A549 (cell line): ENCODE measurements at regions not wholly inside any gene's neighbourhood (a gene's known extent, or its start where the extent isn't known, plus 50 kb on each side); places are given as distances from the start of the nearest gene placed in this dataset.

Source experiments
- ATAC-seq, 2 experiments: fragments of 200-7000 bp in 1 of 2; fragments of >200 bp in 1 of 2; cut with Nextera tagmentation in 1 of 2; cut with Tn5 transposase in 1 of 2; 3 replicates each; pipeline versions ENCODE4 v1.8.0 to v1.9.1; 2018 to 2020; ENCODE audit warnings: mild to moderate bottlenecking in 1 of 2, moderate library complexity in 1 of 2
- CTCF ChIA-PET: fragments of 300-600 bp; sonication (Branson Sonifier 250); formaldehyde crosslinking; extraction: SDS; loops from one replicate; lab custom pipeline; 2021; ENCODE audit warnings: antibody characterized with exemption, inconsistent platforms; lab: Yijun Ruan, JAX
- POLR2A ChIA-PET: fragments of 350-600 bp; formaldehyde crosslinking; extraction: SDS; loops from one replicate; lab custom pipeline; 2021; ENCODE audit warnings: antibody characterized with exemption, inconsistent platforms; lab: Yijun Ruan, JAX
- DNase-seq, 2 experiments: peaks; one replicate each; pipeline versions ENCODE4 v3.0.0 to v3.0.0-alpha.2; 2011 to 2016; ENCODE audit warnings: low read depth in 1 of 2, low spot score in 1 of 2
- FAIRE-seq: peaks from 2 replicates; lab custom pipeline; 2011; peaks lifted over from hg19 to GRCh38; lab: Jason Lieb, UNC
- H3K27ac ChIP-seq, 2 experiments: fragments of >200 bp; sonication (Bioruptor Twin); formaldehyde crosslinking; 3 replicates each; pipeline ENCODE4 v1.5.1; 2016 to 2017
- H3K4me1 ChIP-seq: fragments of >200 bp; sonication (Bioruptor Twin); formaldehyde crosslinking; 3 replicates; pipeline ENCODE4 v1.6.1; 2016
- H3K4me2 ChIP-seq: fragments of >200 bp; sonication (Bioruptor Twin); formaldehyde crosslinking; 3 replicates; pipeline ENCODE4 v1.6.1; 2016
- H3K4me3 ChIP-seq: fragments of >200 bp; sonication (Bioruptor Twin); formaldehyde crosslinking; 3 replicates; pipeline ENCODE4 v1.5.1; 2016
- H3K9me3 ChIP-seq: fragments of >200 bp; sonication (Bioruptor Twin); formaldehyde crosslinking; 3 replicates; pipeline ENCODE4 v1.6.1; 2016
- ATOH8 ChIP-seq: fragments of 250-450 bp; sonication (Bioruptor Pico); IDR thresholded peaks from 2 replicates; pipeline ENCODE4 v1.5.0; 2020; ENCODE audit warnings: low read depth, mild to moderate bottlenecking, moderate library complexity
- BHLHE40 ChIP-seq: IDR thresholded peaks from 2 replicates; pipeline ENCODE4 v1.6.1; 2012; ENCODE audit warnings: low read depth, low read length, inconsistent platforms
- CBX2 ChIP-seq: fragments of 200-600 bp; sonication (generic); IDR thresholded peaks from 2 replicates; pipeline ENCODE4 v1.6.1; 2016; ENCODE audit warnings: low read depth, mild to moderate bottlenecking, borderline replicate concordance
- CEBPB ChIP-seq, 2 experiments: fragments of >200 bp in 1 of 2; sonication (Bioruptor Twin) in 1 of 2; formaldehyde crosslinking in 1 of 2; IDR thresholded peaks; 2 replicates each; pipeline ENCODE4 v1.6.1; 2012 to 2016
- CHD2 ChIP-seq: fragments of 150-350 bp; IDR thresholded peaks from 2 replicates; pipeline ENCODE4 v1.6.1; 2014; ENCODE audit warnings: low read length; ENCODE audit not compliant: partially characterized antibody
- CHD4 ChIP-seq: fragments of 200-600 bp; sonication (generic); IDR thresholded peaks from 2 replicates; pipeline ENCODE4 v1.6.1; 2016; ENCODE audit warnings: antibody characterized with exemption, mild to moderate bottlenecking, borderline replicate concordance
- EP300 ChIP-seq, 2 experiments: fragments of >200 bp; sonication (Bioruptor Twin); formaldehyde crosslinking; IDR thresholded peaks; 2 replicates in 1 of 2; 3 replicates in 1 of 2; pipeline ENCODE4 v1.6.1; 2016 to 2017
- ESRRA ChIP-seq: fragments of 150-350 bp; IDR thresholded peaks from 2 replicates; pipeline ENCODE4 v1.6.1; 2014; ENCODE audit warnings: mild to moderate bottlenecking, low read length, borderline replicate concordance
- FOSB ChIP-seq: fragments of 250-450 bp; sonication (Bioruptor Pico); IDR thresholded peaks from 2 replicates; pipeline ENCODE4 v1.5.0; 2020; ENCODE audit warnings: mild to moderate bottlenecking, moderate library complexity
- FOXS1 ChIP-seq: fragments of 250-450 bp; sonication (Bioruptor Pico); IDR thresholded peaks from 2 replicates; pipeline ENCODE4 v1.5.0; 2020; ENCODE audit warnings: mild to moderate bottlenecking, moderate library complexity
- HOXB5 ChIP-seq: fragments of 250-450 bp; sonication (Bioruptor Pico); IDR thresholded peaks from 2 replicates; pipeline ENCODE4 v1.5.0; 2020; ENCODE audit warnings: mild to moderate bottlenecking, moderate library complexity
- JUN ChIP-seq, 2 experiments: fragments of >200 bp; sonication (Bioruptor Twin); formaldehyde crosslinking; IDR thresholded peaks; 2 replicates in 1 of 2; 3 replicates in 1 of 2; pipeline ENCODE4 v1.6.1; 2016 to 2017
- KDM5A ChIP-seq: fragments of 200-600 bp; sonication (generic); IDR thresholded peaks from 2 replicates; pipeline ENCODE4 v1.6.1; 2016; ENCODE audit warnings: antibody characterized with exemption, mild to moderate bottlenecking
- MAFK ChIP-seq: fragments of 450-650 bp; IDR thresholded peaks from 2 replicates; pipeline ENCODE4 v1.6.1; 2014; ENCODE audit not compliant: partially characterized antibody
- MYC ChIP-seq: IDR thresholded peaks from 2 replicates; pipeline ENCODE4 v1.6.1; 2012; ENCODE audit warnings: mild to moderate bottlenecking, inconsistent platforms, low read length, improper control_type of control experiment, borderline replicate concordance
- POLR2A ChIP-seq: IDR thresholded peaks from 2 replicates; pipeline ENCODE4 v1.6.1; 2012; ENCODE audit warnings: mild to moderate bottlenecking, low read length
- POLR2AphosphoS2 ChIP-seq: conservative IDR thresholded peaks from 2 replicates; pipeline ENCODE4 v1.6.1; 2012; ENCODE audit warnings: low read length, improper control_type of control experiment, inconsistent platforms
- RAD21 ChIP-seq, 2 experiments: fragments of >200 bp in 1 of 2; sonication (Bioruptor Twin) in 1 of 2; formaldehyde crosslinking in 1 of 2; IDR thresholded peaks in 1 of 2; conservative IDR thresholded peaks in 1 of 2; 2 replicates in 1 of 2; 3 replicates in 1 of 2; pipeline ENCODE4 v1.6.1; 2012 to 2018; ENCODE audit warnings: inconsistent platforms in 1 of 2
- RARB ChIP-seq: fragments of 250-450 bp; sonication (Bioruptor Pico); IDR thresholded peaks from 2 replicates; pipeline ENCODE4 v1.8.0; 2021; ENCODE audit warnings: mild to moderate bottlenecking, moderate library complexity
- RFX5 ChIP-seq: fragments of 450-650 bp; IDR thresholded peaks from 2 replicates; pipeline ENCODE4 v1.7.1; 2014; ENCODE audit warnings: antibody characterized with exemption, mild to moderate bottlenecking, moderate library complexity
- TFCP2L1 ChIP-seq: fragments of 250-450 bp; sonication (Bioruptor Pico); IDR thresholded peaks from 2 replicates; pipeline ENCODE4 v1.5.0; 2021; ENCODE audit warnings: mild to moderate bottlenecking
- TP53 ChIP-seq: fragments of 250-450 bp; sonication (Bioruptor Pico); IDR thresholded peaks from 2 replicates; pipeline ENCODE4 v1.5.0; 2021; ENCODE audit warnings: mild to moderate bottlenecking, moderate library complexity
- ZC3H11A ChIP-seq: fragments of 450-650 bp; IDR thresholded peaks from 2 replicates; pipeline ENCODE4 v1.6.1; 2014; ENCODE audit warnings: antibody characterized with exemption, mild to moderate bottlenecking
- ZNF302 ChIP-seq: fragments of 250-450 bp; sonication (Bioruptor Pico); IDR thresholded peaks from 2 replicates; pipeline ENCODE4 v1.9.0; 2021; ENCODE audit warnings: inconsistent platforms, mild to moderate bottlenecking, moderate library complexity
- ZSCAN20 ChIP-seq: fragments of 250-450 bp; sonication (Bioruptor Pico); IDR thresholded peaks from 2 replicates; pipeline ENCODE4 v1.8.0; 2022; ENCODE audit warnings: mild to moderate bottlenecking, moderate library complexity
- WGBS: methylation state at CpG from one replicate; pipeline ENCODE4 v1.1.6; 2017; ENCODE audit errors: missing lambda C conversion rate; 5-methylcytosine and 5-hydroxymethylcytosine counted together
- TF ChIP-seq, protein P1 (sequence below): IDR thresholded peaks from 2 replicates; pipeline ENCODE4 v1.6.1; 2012; ENCODE audit warnings: low read depth, borderline replicate concordance
- TF ChIP-seq, protein P2 (sequence below): fragments of >200 bp; sonication (Bioruptor Twin); formaldehyde crosslinking; IDR thresholded peaks from 2 replicates; pipeline ENCODE4 v1.6.1; 2016
- TF ChIP-seq, protein P3 (sequence below): fragments of 450-650 bp; IDR thresholded peaks from 2 replicates; pipeline ENCODE4 v1.6.1; 2014; ENCODE audit warnings: antibody characterized with exemption

DNA sequence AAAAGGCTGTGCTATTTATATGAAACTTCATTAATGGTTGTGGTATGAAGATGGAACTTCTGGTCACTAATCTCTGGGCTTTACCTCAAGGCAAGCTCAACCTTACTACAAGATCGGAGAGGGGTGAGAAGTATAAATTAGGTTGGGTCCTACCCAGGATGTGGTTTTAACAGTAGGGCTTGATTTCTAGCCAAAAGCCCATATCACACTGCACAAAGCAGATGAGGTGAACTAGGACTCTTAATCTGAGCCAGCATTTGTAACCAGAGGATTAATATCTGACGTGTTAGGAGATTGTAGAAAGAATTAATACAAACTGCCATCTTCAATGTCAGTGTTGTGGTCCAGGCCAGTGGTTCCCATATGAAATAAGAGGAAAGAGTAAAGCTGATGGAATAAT is 86.4 kb upstream of the RGPD4 start:
- ChIA-PET POLR2A (no interaction called here), CTCF (no interaction called here)
- DNase-seq (no peak), ATAC-seq (no peak), FAIRE-seq (no peak)
- no peak overlapping the region for H3K4me2 ChIP-seq
- H3K4me1 ChIP-seq: no peaks in the 10 kb centered on the region
- H3K4me3 ChIP-seq: no peak overlapping the region
- WGBS: 69% methylated on average over 2 of the region's 2 CpGs
- no peaks in the 10 kb centered on the region for H3K9me3 ChIP-seq
- no peak for TF ChIP-seq MAFK
- TF ChIP-seq RARB (CRISPR knock-in tag): no peak
- TF ChIP-seq ZSCAN20 (CRISPR knock-in tag): no peak
- TF ChIP-seq ATOH8 (CRISPR knock-in tag): no peak
- TF ChIP-seq RAD21 (conservative IDR thresholded peaks at IDR 0.05 in 1 of 2, IDR thresholded peaks at IDR 0.05 in 1 of 2): no peak
- no peak for TF ChIP-seq TFCP2L1 (CRISPR knock-in tag)
- TF ChIP-seq RFX5: no peak
- TF ChIP-seq MYC: no peak
- TF ChIP-seq CEBPB (IDR thresholded peaks at IDR 0.05): no peak
- TF ChIP-seq, protein P1, sequence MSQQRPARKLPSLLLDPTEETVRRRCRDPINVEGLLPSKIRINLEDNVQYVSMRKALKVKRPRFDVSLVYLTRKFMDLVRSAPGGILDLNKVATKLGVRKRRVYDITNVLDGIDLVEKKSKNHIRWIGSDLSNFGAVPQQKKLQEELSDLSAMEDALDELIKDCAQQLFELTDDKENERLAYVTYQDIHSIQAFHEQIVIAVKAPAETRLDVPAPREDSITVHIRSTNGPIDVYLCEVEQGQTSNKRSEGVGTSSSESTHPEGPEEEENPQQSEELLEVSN: no peak
- TF ChIP-seq TP53 (CRISPR knock-in tag): no peak
- TF ChIP-seq ZC3H11A: no peak
- no peak for TF ChIP-seq KDM5A
- TF ChIP-seq HOXB5 (CRISPR knock-in tag): no peak
- no peak overlapping the region for H3K27ac ChIP-seq

- POLR2A ChIA-PET: no interaction called here
- Histone ChIP-seq H3K4me2 (no peak overlapping the region), H3K9me3 (no peaks in the 10 kb centered on the region), H3K27ac (no peak overlapping the region)
- no peak for DNase-seq
- no peak for FAIRE-seq
- TF ChIP-seq ZNF302 (CRISPR knock-in tag): no peak
- no peak for TF ChIP-seq POLR2A
- TF ChIP-seq, protein P2, sequence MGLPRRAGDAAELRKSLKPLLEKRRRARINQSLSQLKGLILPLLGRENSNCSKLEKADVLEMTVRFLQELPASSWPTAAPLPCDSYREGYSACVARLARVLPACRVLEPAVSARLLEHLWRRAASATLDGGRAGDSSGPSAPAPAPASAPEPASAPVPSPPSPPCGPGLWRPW: no peak
- TF ChIP-seq, protein P3, sequence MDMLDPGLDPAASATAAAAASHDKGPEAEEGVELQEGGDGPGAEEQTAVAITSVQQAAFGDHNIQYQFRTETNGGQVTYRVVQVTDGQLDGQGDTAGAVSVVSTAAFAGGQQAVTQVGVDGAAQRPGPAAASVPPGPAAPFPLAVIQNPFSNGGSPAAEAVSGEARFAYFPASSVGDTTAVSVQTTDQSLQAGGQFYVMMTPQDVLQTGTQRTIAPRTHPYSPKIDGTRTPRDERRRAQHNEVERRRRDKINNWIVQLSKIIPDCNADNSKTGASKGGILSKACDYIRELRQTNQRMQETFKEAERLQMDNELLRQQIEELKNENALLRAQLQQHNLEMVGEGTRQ: no peak
- TF ChIP-seq CBX2: no peak
- no peak for TF ChIP-seq CHD4
- no peak for TF ChIP-seq CHD2
- TF ChIP-seq JUN (IDR thresholded peaks at IDR 0.05): no peak
- TF ChIP-seq MAFK: no peak
- no peak for TF ChIP-seq EP300 (IDR thresholded peaks at IDR 0.05)
- no peak for TF ChIP-seq ZC3H11A
- no peak for TF ChIP-seq POLR2AphosphoS2
- TF ChIP-seq FOXS1 (CRISPR knock-in tag): no peak
- no peak for TF ChIP-seq FOSB (CRISPR knock-in tag)
- no peak for TF ChIP-seq ESRRA
- no peak for TF ChIP-seq BHLHE40
- TF ChIP-seq HOXB5 (CRISPR knock-in tag): no peak
- TF ChIP-seq, all 56 proteins: peak for 0
- Histone ChIP-seq H3K4me1 (no peaks in the 10 kb centered on the region), H3K4me3 (no peak overlapping the region)
- CTCF ChIA-PET: interaction anchor here (0.6 kb wide), 1 partner anchor 413 kb away, joined by 5 read pairs; no protein-coding TSS in a partner anchor
- no peak for ATAC-seq
- 66% methylated on average over 5 of the region's 5 CpGs for WGBS
Measured at GRCh38 chr2:107742460-107743027, 84.1 kb upstream of the RGPD4 start.
